CD4-positive, alpha-beta memory T cell (primary cell): ENCODE measurements at regions not wholly inside any gene's neighbourhood (a gene's known extent, or its start where the extent isn't known, plus 50 kb on each side); places are given as distances from the start of the nearest gene placed in this dataset.

Source experiments
- CTCF ChIA-PET: fragments of 350-600 bp; sonication (Branson Sonifier 250); formaldehyde crosslinking; loops from one replicate; lab custom pipeline; 2021; ENCODE audit warnings: inconsistent platforms; ENCODE audit not compliant: partially characterized antibody; lab: Charles Lee
- POLR2A ChIA-PET: fragments of 350-600 bp; sonication (Branson Sonifier 250); formaldehyde crosslinking; loops from one replicate; lab custom pipeline; 2021; ENCODE audit not compliant: partially characterized antibody; lab: Charles Lee
- DNase-seq, 5 donors: peaks; one replicate each; pipeline versions ENCODE4 v3.0.0 to v3.0.0-alpha.2; 2020 to 2022; ENCODE audit warnings: mixed read lengths in 1 of 5
- H3K27ac ChIP-seq: one replicate; pipeline ENCODE4 v1.7.0; 2013; ENCODE audit warnings: low read depth, low read length
- H3K27me3 ChIP-seq: 2 replicates; pipeline ENCODE4 v1.7.0; 2013; ENCODE audit warnings: mild to moderate bottlenecking, low read length, moderate library complexity; ENCODE audit not compliant: insufficient read depth
- H3K36me3 ChIP-seq: 2 replicates; pipeline ENCODE4 v1.7.0; 2013; ENCODE audit warnings: mild to moderate bottlenecking, low read length, moderate library complexity; ENCODE audit not compliant: insufficient read depth
- H3K4me1 ChIP-seq: 2 replicates; pipeline ENCODE4 v1.7.0; 2013; ENCODE audit warnings: mild to moderate bottlenecking, low read length, moderate library complexity; ENCODE audit not compliant: insufficient read depth
- H3K4me3 ChIP-seq, 2 donors: one replicate each; pipeline ENCODE4 v1.7.0; 2013; ENCODE audit warnings: low read length in 2 of 2, mild to moderate bottlenecking in 1 of 2
- H3K9me3 ChIP-seq, 2 donors: one replicate each; pipeline ENCODE4 v1.7.0; 2013; ENCODE audit warnings: low read length in 2 of 2, control low read depth in 1 of 2; ENCODE audit not compliant: control insufficient read depth in 1 of 2
- H3K27ac Mint-ChIP-seq, 7 donors: one replicate each; pipeline ENCODE4 v1.8.0; 2020 to 2021; ENCODE audit warnings: mixed read lengths in 7 of 7, mild to moderate bottlenecking in 6 of 7, inconsistent platforms in 3 of 7, moderate library complexity in 3 of 7
- H3K27me3 Mint-ChIP-seq, 2 donors: one replicate each; pipeline ENCODE4 v1.8.0; 2020 to 2021; ENCODE audit warnings: mixed read lengths in 2 of 2
- H3K36me3 Mint-ChIP-seq, 2 donors: one replicate each; pipeline ENCODE4 v1.8.0; 2020 to 2021; ENCODE audit warnings: mixed read lengths in 2 of 2, inconsistent platforms in 1 of 2, mild to moderate bottlenecking in 1 of 2
- H3K4me1 Mint-ChIP-seq, 4 donors: one replicate each; pipeline ENCODE4 v1.8.0; 2020 to 2021; ENCODE audit warnings: mixed read lengths in 4 of 4, mild to moderate bottlenecking in 1 of 4
- H3K4me3 Mint-ChIP-seq, 8 donors: one replicate each; pipeline ENCODE4 v1.8.0; 2020 to 2021; ENCODE audit warnings: mixed read lengths in 8 of 8, mild to moderate bottlenecking in 7 of 8, moderate library complexity in 6 of 8, inconsistent platforms in 3 of 8
- H3K9me3 Mint-ChIP-seq, 8 donors: one replicate each; pipeline ENCODE4 v1.8.0; 2020 to 2021; ENCODE audit warnings: mixed read lengths in 8 of 8, mild to moderate bottlenecking in 5 of 8, inconsistent platforms in 3 of 8, moderate library complexity in 1 of 8
- intact Hi-C: fragments of 100-400 bp; cut with micrococcal nuclease; formaldehyde crosslinking; loops from one replicate; pipeline ENCODE4 v1.15.1; 2023

DNA sequence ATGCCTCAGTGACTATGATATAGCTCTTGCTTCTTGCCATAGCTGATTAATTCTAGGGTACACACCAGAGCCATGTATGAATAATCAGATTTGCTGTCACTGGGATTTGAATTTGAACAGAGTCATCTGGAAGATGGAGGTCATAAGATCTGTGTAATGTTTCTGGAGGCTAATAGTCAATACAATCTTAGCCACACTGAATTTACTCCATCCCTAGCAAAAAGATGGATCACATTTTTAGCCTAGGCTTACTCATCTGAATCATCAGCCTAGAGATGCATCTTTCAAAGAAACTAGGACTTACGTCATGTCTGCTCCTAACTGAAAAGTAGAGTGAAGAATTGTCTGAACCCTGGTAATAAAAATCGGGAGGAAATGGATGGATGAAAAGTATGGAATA lies 142.3 kb upstream of the ZNF804B start:
- Histone ChIP-seq H3K4me1 (no peaks in the 10 kb centered on the region), H3K27me3 (no peaks in the 10 kb centered on the region), H3K36me3 (no peaks in the 10 kb centered on the region), H3K9me3 (no peaks in the 10 kb centered on the region), H3K27ac (no peak overlapping the region), H3K4me3 (no peak overlapping the region)
- peaks cover 0 to 1% of the 10 kb centered on the region in 2 donors for H3K27me3 Mint-ChIP-seq
- no peaks in the 10 kb centered on the region for H3K4me1 Mint-ChIP-seq
- no peaks in the 10 kb centered on the region for H3K36me3 Mint-ChIP-seq
- peaks cover 0 to 4% (median 0%) of the 10 kb centered on the region in 8 donors for H3K9me3 Mint-ChIP-seq
- ChIA-PET CTCF (no interaction called here), POLR2A (no interaction called here)
- intact Hi-C loops, result no loop called here
- H3K4me3 Mint-ChIP-seq, result no peak overlapping the region
- H3K27ac Mint-ChIP-seq, result no peak overlapping the region
- no peak for DNase-seq

DNA sequence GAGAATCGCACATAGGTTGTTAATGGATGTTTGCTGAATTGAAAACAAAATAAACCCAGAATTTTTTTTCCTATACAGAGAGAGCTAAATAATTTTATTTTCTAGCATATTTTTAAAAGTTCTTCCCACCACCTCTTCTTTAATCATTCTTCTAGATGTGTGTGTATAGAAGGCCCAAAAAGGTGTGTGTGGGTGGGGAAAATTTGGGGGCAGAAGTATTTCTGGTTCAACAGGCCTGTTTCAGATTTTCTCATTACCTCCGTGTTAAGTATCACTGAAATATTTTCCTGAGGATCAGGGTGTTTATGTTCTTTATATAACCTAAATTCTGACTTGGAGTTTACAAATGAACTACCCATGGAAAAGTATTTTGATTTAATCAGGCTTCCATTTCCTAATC lies 144.2 kb upstream of the ZNF804B start:
- Histone ChIP-seq H3K27me3 (no peaks in the 10 kb centered on the region), H3K4me3 (no peak overlapping the region), H3K4me1 (no peaks in the 10 kb centered on the region), H3K36me3 (no peaks in the 10 kb centered on the region), H3K27ac (no peak overlapping the region), H3K9me3 (no peaks in the 10 kb centered on the region)
- H3K27ac Mint-ChIP-seq, result no peak overlapping the region
- ChIA-PET POLR2A (no interaction called here), CTCF (no interaction called here)
- H3K36me3 Mint-ChIP-seq, result no peaks in the 10 kb centered on the region
- no peak for DNase-seq
- peaks cover 0 to 2% (median 0%) of the 10 kb centered on the region in 8 donors for H3K9me3 Mint-ChIP-seq
- peaks cover 0 to 1% of the 10 kb centered on the region in 2 donors for H3K27me3 Mint-ChIP-seq
- no peak overlapping the region for H3K4me3 Mint-ChIP-seq
- no peaks in the 10 kb centered on the region for H3K4me1 Mint-ChIP-seq
- intact Hi-C loops, result no loop called here

DNA sequence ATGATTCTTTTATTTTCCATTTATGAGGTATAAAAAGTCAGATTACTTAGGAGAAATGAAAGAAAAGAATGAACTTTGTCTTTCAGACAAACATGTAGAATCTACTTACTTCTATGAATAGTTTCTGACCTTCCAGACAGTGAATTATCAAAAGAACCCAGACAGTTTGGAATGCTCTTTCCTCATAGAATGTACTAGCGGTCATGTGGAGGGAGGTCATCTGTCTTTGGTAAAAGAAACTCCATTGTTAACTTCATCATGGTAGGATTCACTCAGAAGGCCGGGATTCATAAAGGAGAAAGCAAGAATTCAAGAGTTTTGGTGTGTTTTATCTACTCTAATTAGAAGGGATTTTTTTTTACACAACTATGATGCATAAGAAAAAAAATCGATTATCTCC lies 144.8 kb upstream of the ZNF804B start:
- Histone ChIP-seq H3K27me3 (no peaks in the 10 kb centered on the region), H3K4me1 (no peaks in the 10 kb centered on the region), H3K27ac (no peak overlapping the region), H3K4me3 (no peak overlapping the region), H3K36me3 (no peaks in the 10 kb centered on the region), H3K9me3 (no peaks in the 10 kb centered on the region)
- Mint-ChIP-seq H3K4me1 (no peaks in the 10 kb centered on the region), H3K27ac (no peak overlapping the region), H3K9me3 (peaks cover 0 to 2% (median 0%) of the 10 kb centered on the region in 8 donors), H3K36me3 (no peaks in the 10 kb centered on the region), H3K4me3 (no peak overlapping the region), H3K27me3 (peaks cover 0 to 1% of the 10 kb centered on the region in 2 donors)
- CTCF ChIA-PET, result no interaction called here
- POLR2A ChIA-PET, result no interaction called here
- intact Hi-C loops, result no loop called here
- no peak for DNase-seq

DNA sequence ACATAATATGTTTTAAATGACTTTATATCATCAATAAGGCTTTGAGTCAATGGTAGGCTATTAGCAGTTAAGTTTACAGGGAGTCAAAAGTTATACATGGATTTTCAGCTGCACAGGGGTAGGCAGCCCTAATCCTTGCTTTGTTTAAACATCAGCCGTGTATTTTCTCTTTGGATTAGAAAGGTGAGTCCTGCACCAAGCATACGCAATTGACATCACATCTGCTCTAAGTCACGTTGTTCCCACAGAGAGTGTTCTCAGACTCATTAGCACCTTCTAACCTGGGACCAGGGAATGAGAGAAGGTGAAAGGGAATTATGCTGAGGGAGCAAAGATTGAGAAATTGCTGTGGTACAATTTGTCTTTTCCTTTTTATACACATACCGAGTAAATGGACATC lies 148.6 kb upstream of the ZNF804B start:
- Histone ChIP-seq H3K4me1 (no peaks in the 10 kb centered on the region), H3K4me3 (no peak overlapping the region), H3K9me3 (no peaks in the 10 kb centered on the region), H3K36me3 (no peaks in the 10 kb centered on the region), H3K27me3 (no peaks in the 10 kb centered on the region), H3K27ac (no peak overlapping the region)
- Mint-ChIP-seq H3K27ac (no peak overlapping the region), H3K9me3 (peaks cover 0 to 3% (median 0%) of the 10 kb centered on the region in 8 donors), H3K27me3 (no peaks in the 10 kb centered on the region), H3K36me3 (no peaks in the 10 kb centered on the region), H3K4me3 (no peak overlapping the region), H3K4me1 (no peaks in the 10 kb centered on the region)
- intact Hi-C loops, result no loop called here
- ChIA-PET POLR2A (no interaction called here), CTCF (no interaction called here)
- DNase-seq, result no peak

DNA sequence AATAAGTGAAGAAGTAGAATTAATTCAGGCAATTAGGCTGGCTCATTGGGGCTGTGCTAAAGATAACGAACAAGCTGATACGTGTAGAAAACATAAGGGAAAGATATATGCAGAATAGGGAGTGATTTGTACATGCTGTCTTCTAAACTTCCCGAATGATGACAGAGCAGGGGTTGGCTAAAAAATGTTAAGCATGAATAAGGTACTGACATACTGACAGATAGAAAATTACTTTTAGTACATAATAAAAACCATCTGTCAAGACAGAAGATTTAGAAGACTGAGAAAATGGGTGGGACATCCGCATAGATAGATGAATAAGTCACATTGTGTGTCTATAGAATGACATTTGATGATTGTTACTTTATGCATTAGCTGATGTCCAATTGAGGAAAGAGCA lies 158.8 kb upstream of the ZNF804B start:
- H3K4me3 Mint-ChIP-seq, result no peak overlapping the region
- no peaks in the 10 kb centered on the region for H3K4me1 Mint-ChIP-seq
- Histone ChIP-seq H3K4me1 (no peaks in the 10 kb centered on the region), H3K36me3 (no peaks in the 10 kb centered on the region), H3K27me3 (no peaks in the 10 kb centered on the region), H3K27ac (no peak overlapping the region), H3K9me3 (no peaks in the 10 kb centered on the region), H3K4me3 (no peak overlapping the region)
- no peaks in the 10 kb centered on the region for H3K36me3 Mint-ChIP-seq
- ChIA-PET CTCF (no interaction called here), POLR2A (no interaction called here)
- H3K9me3 Mint-ChIP-seq, result peaks cover 0 to 2% (median 0%) of the 10 kb centered on the region in 8 donors
- no peak overlapping the region for H3K27ac Mint-ChIP-seq
- intact Hi-C loops, result no loop called here
- no peaks in the 10 kb centered on the region for H3K27me3 Mint-ChIP-seq
- no peak for DNase-seq

DNA sequence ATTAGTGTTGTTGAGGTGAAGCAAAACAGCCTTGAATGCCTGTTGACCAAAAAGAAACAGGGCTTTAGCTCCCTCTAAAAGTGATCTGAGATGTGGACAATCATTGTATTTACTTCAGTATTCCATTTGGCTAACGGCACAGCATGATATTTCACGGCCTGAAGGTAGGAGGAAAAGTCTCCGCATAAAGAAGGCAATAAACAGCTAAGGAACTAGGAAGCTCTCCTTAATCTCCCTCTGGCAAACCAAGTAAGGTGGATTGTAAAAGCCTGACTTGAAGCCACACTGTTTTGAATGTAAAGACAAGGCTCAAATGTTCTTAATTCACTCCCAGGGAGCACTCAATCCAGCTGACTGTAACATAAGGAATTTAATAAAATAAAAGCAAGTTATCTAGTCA lies 160.0 kb upstream of the ZNF804B start:
- H3K4me1 Mint-ChIP-seq, result no peaks in the 10 kb centered on the region
- Histone ChIP-seq H3K36me3 (no peaks in the 10 kb centered on the region), H3K4me1 (no peaks in the 10 kb centered on the region), H3K27ac (no peak overlapping the region), H3K27me3 (no peaks in the 10 kb centered on the region), H3K4me3 (no peak overlapping the region), H3K9me3 (no peaks in the 10 kb centered on the region)
- POLR2A ChIA-PET, result no interaction called here
- no peaks in the 10 kb centered on the region for H3K27me3 Mint-ChIP-seq
- peaks cover 0 to 1% (median 0%) of the 10 kb centered on the region in 8 donors for H3K9me3 Mint-ChIP-seq
- intact Hi-C loops, result no loop called here
- no peak overlapping the region for H3K27ac Mint-ChIP-seq
- no peak for DNase-seq
- H3K36me3 Mint-ChIP-seq, result no peaks in the 10 kb centered on the region
- H3K4me3 Mint-ChIP-seq, result no peak overlapping the region
- CTCF ChIA-PET, result no interaction called here

DNA sequence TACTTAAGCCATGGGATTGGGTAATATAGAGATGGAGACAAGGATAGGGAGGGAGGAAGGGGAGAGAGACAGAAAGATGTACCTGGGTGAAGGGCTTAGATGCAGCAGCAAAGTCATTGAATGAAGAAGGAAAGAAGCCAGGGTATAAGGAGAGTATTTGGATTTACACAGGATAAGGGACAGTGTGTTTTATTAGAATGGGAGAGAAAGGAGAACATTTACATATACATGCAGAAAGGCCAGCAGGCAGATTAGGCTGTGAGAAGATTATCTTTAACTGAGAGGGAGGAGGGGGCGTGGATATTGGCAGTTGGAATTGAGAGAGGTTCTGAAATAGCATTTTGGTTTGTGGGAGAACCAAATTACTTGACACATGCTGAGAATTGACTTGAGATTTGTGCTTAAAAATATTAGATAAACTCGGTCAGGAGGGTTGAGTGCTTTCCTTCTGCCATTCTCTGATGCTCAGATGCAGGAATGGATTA lies 161.5 kb upstream of the ZNF804B start:
- H3K27ac ChIP-seq, result no peak overlapping the region
- ChIA-PET CTCF (no interaction called here), POLR2A (no interaction called here)
- H3K4me1 ChIP-seq, result no peaks in the 10 kb centered on the region
- H3K4me3 ChIP-seq, result no peak overlapping the region
- no peaks in the 10 kb centered on the region for H3K36me3 ChIP-seq
- no peak overlapping the region for H3K4me3 Mint-ChIP-seq
- no peak overlapping the region for H3K27ac Mint-ChIP-seq
- DNase-seq, result no peak
- H3K36me3 Mint-ChIP-seq, result no peaks in the 10 kb centered on the region
- no peaks in the 10 kb centered on the region for H3K4me1 Mint-ChIP-seq
- no peaks in the 10 kb centered on the region for H3K9me3 ChIP-seq
- intact Hi-C loops, result no loop called here
- H3K27me3 ChIP-seq, result no peaks in the 10 kb centered on the region
- H3K9me3 Mint-ChIP-seq, result peaks cover 0 to 8% (median 0%) of the 10 kb centered on the region in 8 donors
- H3K27me3 Mint-ChIP-seq, result no peaks in the 10 kb centered on the region

DNA sequence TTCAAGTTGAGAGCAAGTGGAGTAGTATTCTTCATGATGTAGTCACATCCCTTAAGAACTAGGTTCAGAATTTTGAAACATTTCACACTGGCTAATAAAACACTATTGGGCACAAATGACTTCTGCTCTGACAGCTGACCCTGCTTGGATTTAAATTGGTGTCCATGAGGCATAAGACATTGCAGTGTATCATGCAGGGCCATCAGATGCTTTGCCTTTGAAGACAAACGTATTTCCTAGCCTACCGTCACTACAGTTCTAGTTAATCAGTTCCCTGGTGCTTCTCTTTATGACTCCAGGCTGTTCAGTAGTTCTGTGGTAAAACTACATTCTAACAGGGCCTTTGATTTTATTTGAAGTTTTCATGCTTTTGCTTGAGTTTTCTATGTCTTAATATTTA lies 168.5 kb upstream of the ZNF804B start:
- H3K4me1 ChIP-seq, result no peaks in the 10 kb centered on the region
- no peak overlapping the region for H3K4me3 ChIP-seq
- H3K4me1 Mint-ChIP-seq, result no peaks in the 10 kb centered on the region
- H3K27me3 ChIP-seq, result no peaks in the 10 kb centered on the region
- POLR2A ChIA-PET, result no interaction called here
- H3K9me3 ChIP-seq, result no peaks in the 10 kb centered on the region
- intact Hi-C loops, result no loop called here
- no peaks in the 10 kb centered on the region for H3K36me3 ChIP-seq
- H3K4me3 Mint-ChIP-seq, result no peak overlapping the region
- peak overlapping the region in 1 of 7 donors; percentile 29 for H3K27ac Mint-ChIP-seq
- peaks cover 0 to 8% (median 6%) of the 10 kb centered on the region in 8 donors for H3K9me3 Mint-ChIP-seq
- DNase-seq, result no peak
- no peaks in the 10 kb centered on the region for H3K27me3 Mint-ChIP-seq
- H3K27ac ChIP-seq, result no peak overlapping the region
- CTCF ChIA-PET, result no interaction called here
- no peaks in the 10 kb centered on the region for H3K36me3 Mint-ChIP-seq
